ENCODE measurements at regions not wholly inside any gene's neighbourhood (a gene's known extent, or its start where the extent isn't known, plus 50 kb on each side); places are given as distances from the start of the nearest gene placed in this dataset.
"Not testable (repeated sequence)": the region's sequence is repeated elsewhere in the genome, so short reads cannot be mapped to it uniquely, and the experiment has no call there.

- Histone ChIP-seq H3K4me3 (ENCODE audit: low read depth in 1 of 2, low read length in 2 of 2) (no peak overlapping the region), H3K9me3 (ENCODE audit: control insufficient read depth in 2 of 2, insufficient read depth in 1 of 2, low read depth in 1 of 2, low read length in 1 of 2) (peaks cover under 1 to 12% of the 10 kb centered on the region in 2 donors), H3K4me1 (ENCODE audit: control insufficient read depth in 2 of 2, insufficient read depth in 2 of 2, low read length in 1 of 2) (no peaks in the 10 kb centered on the region), H3K36me3 (ENCODE audit: control insufficient read depth in 2 of 2, insufficient read depth in 2 of 2, low read length in 1 of 2) (no peaks in the 10 kb centered on the region), H3K27me3 (ENCODE audit: control insufficient read depth in 1 of 2, insufficient read depth in 2 of 2, low read length in 2 of 2) (no peaks in the 10 kb centered on the region), H3K27ac (ENCODE audit: low read depth in 2 of 2, low read length in 1 of 2) (no peak overlapping the region)
- WGBS, 2 donors: 47 to 51% methylated on average over 13 of the region's 13 CpGs
Measured at GRCh38 chrX:1026263-1027015, 186.0 kb downstream of the CRLF2 start.

GRCh38 chrX:1025413-1025812, 187.0 kb downstream of the CRLF2 start:
- H3K27ac ChIP-seq (ENCODE audit: low read depth in 2 of 2, low read length in 1 of 2): no peak overlapping the region
- H3K4me3 ChIP-seq (ENCODE audit: low read depth in 1 of 2, low read length in 2 of 2): no peak overlapping the region
- peaks cover 6 to 14% of the 10 kb centered on the region in 2 donors for H3K9me3 ChIP-seq (ENCODE audit: control insufficient read depth in 2 of 2, insufficient read depth in 1 of 2, low read depth in 1 of 2, low read length in 1 of 2)
- H3K4me1 ChIP-seq (ENCODE audit: control insufficient read depth in 2 of 2, insufficient read depth in 2 of 2, low read length in 1 of 2): no peaks in the 10 kb centered on the region
- no peaks in the 10 kb centered on the region for H3K27me3 ChIP-seq (ENCODE audit: control insufficient read depth in 1 of 2, insufficient read depth in 2 of 2, low read length in 2 of 2)
- no peaks in the 10 kb centered on the region for H3K36me3 ChIP-seq (ENCODE audit: control insufficient read depth in 2 of 2, insufficient read depth in 2 of 2, low read length in 1 of 2)
- 75 to 76% methylated on average over 11 of the region's 11 CpGs for WGBS, 2 donors

- H3K27me3 ChIP-seq (ENCODE audit: control insufficient read depth in 1 of 2, insufficient read depth in 2 of 2, low read length in 2 of 2): no peaks in the 10 kb centered on the region
- no peak overlapping the region for H3K27ac ChIP-seq (ENCODE audit: low read depth in 2 of 2, low read length in 1 of 2)
- no peak overlapping the region for H3K4me3 ChIP-seq (ENCODE audit: low read depth in 1 of 2, low read length in 2 of 2)
- H3K9me3 ChIP-seq (ENCODE audit: control insufficient read depth in 2 of 2, insufficient read depth in 1 of 2, low read depth in 1 of 2, low read length in 1 of 2): peaks cover 6 to 10% of the 10 kb centered on the region in 2 donors
- WGBS, 2 donors: 75 to 76% methylated on average over 12 of the region's 12 CpGs
- H3K4me1 ChIP-seq (ENCODE audit: control insufficient read depth in 2 of 2, insufficient read depth in 2 of 2, low read length in 1 of 2): no peaks in the 10 kb centered on the region
- no peaks in the 10 kb centered on the region for H3K36me3 ChIP-seq (ENCODE audit: control insufficient read depth in 2 of 2, insufficient read depth in 2 of 2, low read length in 1 of 2)
Measured at GRCh38 chrX:1023676-1024075, 188.8 kb downstream of the CRLF2 start.

- H3K4me1 ChIP-seq (ENCODE audit: control insufficient read depth in 2 of 2, insufficient read depth in 2 of 2, low read length in 1 of 2); H3K27ac ChIP-seq (ENCODE audit: low read depth in 2 of 2, low read length in 1 of 2); H3K36me3 ChIP-seq (ENCODE audit: control insufficient read depth in 2 of 2, insufficient read depth in 2 of 2, low read length in 1 of 2); H3K4me3 ChIP-seq (ENCODE audit: low read depth in 1 of 2, low read length in 2 of 2); H3K27me3 ChIP-seq (ENCODE audit: control insufficient read depth in 1 of 2, insufficient read depth in 2 of 2, low read length in 2 of 2); H3K9me3 ChIP-seq (ENCODE audit: control insufficient read depth in 2 of 2, insufficient read depth in 1 of 2, low read depth in 1 of 2, low read length in 1 of 2): not testable (repeated sequence)
- WGBS, 2 donors: 95 to 97% methylated on average over 9 of the region's 9 CpGs
Measured at GRCh38 chrX:1021314-1021993, 191.0 kb downstream of the CRLF2 start.

- Histone ChIP-seq H3K27ac (ENCODE audit: low read depth in 2 of 2, low read length in 1 of 2) (no peak overlapping the region), H3K9me3 (ENCODE audit: control insufficient read depth in 2 of 2, insufficient read depth in 1 of 2, low read depth in 1 of 2, low read length in 1 of 2) (peaks cover 6 to 8% of the 10 kb centered on the region in 2 donors), H3K27me3 (ENCODE audit: control insufficient read depth in 1 of 2, insufficient read depth in 2 of 2, low read length in 2 of 2) (no peaks in the 10 kb centered on the region), H3K36me3 (ENCODE audit: control insufficient read depth in 2 of 2, insufficient read depth in 2 of 2, low read length in 1 of 2) (no peaks in the 10 kb centered on the region), H3K4me3 (ENCODE audit: low read depth in 1 of 2, low read length in 2 of 2) (no peak overlapping the region), H3K4me1 (ENCODE audit: control insufficient read depth in 2 of 2, insufficient read depth in 2 of 2, low read length in 1 of 2) (no peaks in the 10 kb centered on the region)
- 96 to 99% methylated on average over 3 of the region's 3 CpGs for WGBS, 2 donors
Measured at GRCh38 chrX:1020634-1021166, 191.7 kb downstream of the CRLF2 start.

- H3K9me3 ChIP-seq (ENCODE audit: control insufficient read depth in 2 of 2, insufficient read depth in 1 of 2, low read depth in 1 of 2, low read length in 1 of 2); H3K36me3 ChIP-seq (ENCODE audit: control insufficient read depth in 2 of 2, insufficient read depth in 2 of 2, low read length in 1 of 2); H3K4me1 ChIP-seq (ENCODE audit: control insufficient read depth in 2 of 2, insufficient read depth in 2 of 2, low read length in 1 of 2); H3K4me3 ChIP-seq (ENCODE audit: low read depth in 1 of 2, low read length in 2 of 2); H3K27ac ChIP-seq (ENCODE audit: low read depth in 2 of 2, low read length in 1 of 2); H3K27me3 ChIP-seq (ENCODE audit: control insufficient read depth in 1 of 2, insufficient read depth in 2 of 2, low read length in 2 of 2): not testable (repeated sequence)
- 91 to 92% methylated on average over 15 of the region's 15 CpGs for WGBS, 2 donors
Measured at GRCh38 chrX:1016926-1017325, 195.5 kb downstream of the CRLF2 start.

- not testable (repeated sequence) for H3K4me1 ChIP-seq (ENCODE audit: control insufficient read depth in 2 of 2, insufficient read depth in 2 of 2, low read length in 1 of 2); H3K9me3 ChIP-seq (ENCODE audit: control insufficient read depth in 2 of 2, insufficient read depth in 1 of 2, low read depth in 1 of 2, low read length in 1 of 2); H3K27ac ChIP-seq (ENCODE audit: low read depth in 2 of 2, low read length in 1 of 2); H3K4me3 ChIP-seq (ENCODE audit: low read depth in 1 of 2, low read length in 2 of 2); H3K36me3 ChIP-seq (ENCODE audit: control insufficient read depth in 2 of 2, insufficient read depth in 2 of 2, low read length in 1 of 2); H3K27me3 ChIP-seq (ENCODE audit: control insufficient read depth in 1 of 2, insufficient read depth in 2 of 2, low read length in 2 of 2)
- WGBS, 2 donors: 90 to 93% methylated on average over 11 of the region's 11 CpGs
Measured at GRCh38 chrX:1016281-1016680, 196.2 kb downstream of the CRLF2 start.

GRCh38 chrX:1012678-1013300, 199.7 kb downstream of the CRLF2 start:
- H3K27ac ChIP-seq (ENCODE audit: low read depth in 2 of 2, low read length in 1 of 2): no peak overlapping the region
- no peaks in the 10 kb centered on the region for H3K4me1 ChIP-seq (ENCODE audit: control insufficient read depth in 2 of 2, insufficient read depth in 2 of 2, low read length in 1 of 2)
- WGBS, 2 donors: 90 to 92% methylated on average over 16 of the region's 16 CpGs
- no peak overlapping the region for H3K4me3 ChIP-seq (ENCODE audit: low read depth in 1 of 2, low read length in 2 of 2)
- no peaks in the 10 kb centered on the region for H3K36me3 ChIP-seq (ENCODE audit: control insufficient read depth in 2 of 2, insufficient read depth in 2 of 2, low read length in 1 of 2)
- H3K27me3 ChIP-seq (ENCODE audit: control insufficient read depth in 1 of 2, insufficient read depth in 2 of 2, low read length in 2 of 2): no peaks in the 10 kb centered on the region
- peaks cover 0 to 2% of the 10 kb centered on the region in 2 donors for H3K9me3 ChIP-seq (ENCODE audit: control insufficient read depth in 2 of 2, insufficient read depth in 1 of 2, low read depth in 1 of 2, low read length in 1 of 2)

GRCh38 chrX:1011691-1012283, 200.7 kb downstream of the CRLF2 start:
- no peaks in the 10 kb centered on the region for H3K36me3 ChIP-seq (ENCODE audit: control insufficient read depth in 2 of 2, insufficient read depth in 2 of 2, low read length in 1 of 2)
- 84 to 85% methylated on average over 12 of the region's 12 CpGs for WGBS, 2 donors
- H3K27ac ChIP-seq (ENCODE audit: low read depth in 2 of 2, low read length in 1 of 2): no peak overlapping the region
- H3K27me3 ChIP-seq (ENCODE audit: control insufficient read depth in 1 of 2, insufficient read depth in 2 of 2, low read length in 2 of 2): no peaks in the 10 kb centered on the region
- H3K4me3 ChIP-seq (ENCODE audit: low read depth in 1 of 2, low read length in 2 of 2): no peak overlapping the region
- peaks cover 0 to 2% of the 10 kb centered on the region in 2 donors for H3K9me3 ChIP-seq (ENCODE audit: control insufficient read depth in 2 of 2, insufficient read depth in 1 of 2, low read depth in 1 of 2, low read length in 1 of 2)
- no peaks in the 10 kb centered on the region for H3K4me1 ChIP-seq (ENCODE audit: control insufficient read depth in 2 of 2, insufficient read depth in 2 of 2, low read length in 1 of 2)
